HepG2 (cell line): ENCODE measurements at regions not wholly inside any gene's neighbourhood (a gene's known extent, or its start where the extent isn't known, plus 50 kb on each side); places are given as distances from the start of the nearest gene placed in this dataset.

Experiments
- ATAC-seq: fragments of 200-7000 bp; cut with Tn5 transposase; 3 replicates; pipeline ENCODE4 v1.9.1; 2020; ENCODE audit warnings: mild to moderate bottlenecking, moderate library complexity
- BruUV-seq: library from RNA; stranded (reverse); fragments of 400-500 nt; replicated peaks from 2 replicates; lab custom pipeline; 2021; lab: Mats Ljungman, UMichigan
- CTCF ChIA-PET: fragments of 300-600 bp; formaldehyde crosslinking; extraction: SDS; loops from one replicate; lab custom pipeline; 2021; ENCODE audit warnings: low total read pairs, inconsistent platforms, low intra/inter-chr PET ratio; lab: Yijun Ruan, JAX
- POLR2A ChIA-PET: fragments of 350-600 bp; sonication (Branson Sonifier 250); formaldehyde crosslinking; loops from one replicate; lab custom pipeline; 2020; ENCODE audit warnings: antibody characterized with exemption, inconsistent platforms; lab: Yijun Ruan, JAX
- DNase-seq: peaks from one replicate; pipeline ENCODE4 v3.0.0-alpha.2; 2015; ENCODE audit warnings: low spot score
- FAIRE-seq: peaks from 3 replicates; lab custom pipeline; 2011; peaks lifted over from hg19 to GRCh38; lab: Jason Lieb, UNC
- H2AFZ ChIP-seq: one replicate; pipeline ENCODE4 v1.6.1; 2011; ENCODE audit warnings: low read length, inconsistent platforms
- H3K27ac ChIP-seq: fragments of 300-600 bp; 3 replicates; pipeline ENCODE4 v1.8.0; 2011; ENCODE audit warnings: mixed run types, mild to moderate bottlenecking, mixed read lengths, low read length, inconsistent platforms; ENCODE audit not compliant: insufficient read depth; ENCODE audit errors: extremely low read length
- H3K27me3 ChIP-seq, 2 experiments: fragments of 200-600 bp in 1 of 2; 2 replicates in 1 of 2; 3 replicates in 1 of 2; pipeline versions ENCODE4 v1.6.0 to v1.8.0; 2011; ENCODE audit warnings: low read length in 2 of 2, mild to moderate bottlenecking in 2 of 2, moderate library complexity in 2 of 2, inconsistent platforms in 1 of 2; ENCODE audit not compliant: insufficient read depth in 2 of 2, control insufficient read depth in 1 of 2
- H3K36me3 ChIP-seq, 2 experiments: fragments of 200-600 bp in 1 of 2; replicated peaks in 1 of 2; 2 replicates in 1 of 2; 3 replicates in 1 of 2; pipeline versions ENCODE4 v1.5.1 to v1.8.0; 2011; ENCODE audit warnings: low read length in 2 of 2, inconsistent platforms in 1 of 2; ENCODE audit not compliant: insufficient read depth in 2 of 2, control insufficient read depth in 1 of 2
- H3K4me1 ChIP-seq: 2 replicates; pipeline ENCODE4 v1.5.1; 2012; ENCODE audit warnings: low read length, inconsistent platforms; ENCODE audit not compliant: insufficient read depth
- H3K4me2 ChIP-seq: 2 replicates; pipeline ENCODE4 v1.6.0; 2011; ENCODE audit warnings: low read depth, low read length, inconsistent platforms
- H3K4me3 ChIP-seq, 3 experiments: fragments of 200-600 bp in 1 of 3; sonication (generic), shearing (Covaris generic) in 1 of 3; replicated peaks in 1 of 3; 2 replicates each; pipeline ENCODE4 v1.5.1; 2011 to 2016; ENCODE audit warnings: low read length in 3 of 3, inconsistent platforms in 2 of 3, low read depth in 2 of 3, mild to moderate bottlenecking in 2 of 3, control low read depth in 1 of 3, mixed read lengths in 1 of 3; ENCODE audit not compliant: insufficient read depth in 1 of 3
- H3K79me2 ChIP-seq: one replicate; pipeline ENCODE4 v1.6.1; 2011; ENCODE audit warnings: low read length, inconsistent platforms; ENCODE audit not compliant: insufficient read depth
- H3K9ac ChIP-seq: 2 replicates; pipeline ENCODE4 v1.6.0; 2011; ENCODE audit warnings: mild to moderate bottlenecking, low read depth, low read length, inconsistent platforms; ENCODE audit not compliant: insufficient read depth
- H3K9me3 ChIP-seq: 2 replicates; pipeline ENCODE4 v1.5.1; 2012; ENCODE audit warnings: mild to moderate bottlenecking, low read length
- H4K20me1 ChIP-seq: 2 replicates; pipeline ENCODE4 v1.6.0; 2011; ENCODE audit warnings: inconsistent platforms, mild to moderate bottlenecking, low read length, moderate library complexity; ENCODE audit not compliant: insufficient read depth
- CERS6 ChIP-seq: sonication (generic); formaldehyde crosslinking; IDR thresholded peaks from 2 replicates; pipeline ENCODE4 v1.5.0; 2020; ENCODE audit warnings: missing genetic modification reagents
- SNAPC4 ChIP-seq: sonication (generic); formaldehyde crosslinking; IDR thresholded peaks from 2 replicates; pipeline ENCODE4 v1.4.0; 2020; ENCODE audit warnings: mild to moderate bottlenecking, missing genetic modification reagents
- STAT6 ChIP-seq: sonication (generic); formaldehyde crosslinking; IDR thresholded peaks from 2 replicates; pipeline ENCODE4 v1.4.0; 2020; ENCODE audit warnings: missing genetic modification reagents, mild to moderate bottlenecking, borderline replicate concordance
- ZBTB8A ChIP-seq: sonication (generic); formaldehyde crosslinking; IDR thresholded peaks from 2 replicates; pipeline ENCODE4 v1.4.0; 2020; ENCODE audit warnings: mild to moderate bottlenecking, low read depth, missing genetic modification reagents, borderline replicate concordance
- ZNF546 ChIP-seq: sonication (generic); formaldehyde crosslinking; conservative IDR thresholded peaks from 2 replicates; pipeline ENCODE4 v1.8.1; 2023; ENCODE audit warnings: mild to moderate bottlenecking, missing genetic modification reagents
- ZNF670 ChIP-seq: sonication (generic); formaldehyde crosslinking; IDR thresholded peaks from 2 replicates; pipeline ENCODE4 v1.8.0; 2022; ENCODE audit warnings: mild to moderate bottlenecking, missing genetic modification reagents, borderline replicate concordance
- WGBS: methylation state at CpG from one replicate; pipeline ENCODE4 v1.1.6; 2017; ENCODE audit warnings: low lambda C conversion rate; 5-methylcytosine and 5-hydroxymethylcytosine counted together
- in situ Hi-C: cut with HindIII; loops from 2 replicates; pipeline ENCODE4 v1.10.0; 2017; ENCODE audit warnings: low pct_unique_long_range_greater_than_20kb; ENCODE audit not compliant: extremely low pct_ligation_motif_present
- intact Hi-C: fragments of 100-400 bp; cut with micrococcal nuclease; formaldehyde crosslinking; loops from one replicate; pipeline ENCODE4 v1.10.0; 2022; ENCODE audit not compliant: unreplicated experiment
- TF ChIP-seq, protein P1 (sequence below): sonication (generic); formaldehyde crosslinking; IDR thresholded peaks from 2 replicates; pipeline ENCODE4; 2020; ENCODE audit warnings: missing genetic modification reagents, mild to moderate bottlenecking, borderline replicate concordance
- TF ChIP-seq, protein P2 (sequence below): sonication (generic); formaldehyde crosslinking; IDR thresholded peaks from 2 replicates; pipeline ENCODE4 v1.5.0; 2020; ENCODE audit warnings: missing genetic modification reagents

GRCh38 chr14:45619831-45620230 is 366.8 kb upstream of the MIS18BP1 start:
- Histone ChIP-seq H3K9ac (no peak overlapping the region), H3K27me3 (no peaks in the 10 kb centered on the region), H3K79me2 (no peaks in the 10 kb centered on the region), H3K4me1 (no peaks in the 10 kb centered on the region), H3K36me3 (no peaks in the 10 kb centered on the region), H4K20me1 (no peaks in the 10 kb centered on the region), H3K4me3 (no peak overlapping the region), H3K9me3 (peaks cover 5% of the 10 kb centered on the region; the same call in 1 of the 2 replicates), H3K4me2 (no peak overlapping the region), H2AFZ (no peak overlapping the region), H3K27ac (no peak overlapping the region)
- intact Hi-C loops = no loop called here
- ChIA-PET CTCF (no interaction called here), POLR2A (no interaction called here)
- 3% methylated on average over 4 of the region's 4 CpGs for WGBS
- in situ Hi-C loops = no loop called here
- no peak for ATAC-seq
- no peak for FAIRE-seq
- DNase-seq = no peak
- BruUV-seq = no TSS peak
- TF ChIP-seq CERS6 (CRISPR knock-in tag) (no peak), SNAPC4 (CRISPR knock-in tag) (no peak), ZNF546 (no peak), STAT6 (CRISPR knock-in tag) (no peak), ZBTB8A (CRISPR knock-in tag) (no peak), ZNF670 (no peak)
- TF ChIP-seq, protein P1, sequence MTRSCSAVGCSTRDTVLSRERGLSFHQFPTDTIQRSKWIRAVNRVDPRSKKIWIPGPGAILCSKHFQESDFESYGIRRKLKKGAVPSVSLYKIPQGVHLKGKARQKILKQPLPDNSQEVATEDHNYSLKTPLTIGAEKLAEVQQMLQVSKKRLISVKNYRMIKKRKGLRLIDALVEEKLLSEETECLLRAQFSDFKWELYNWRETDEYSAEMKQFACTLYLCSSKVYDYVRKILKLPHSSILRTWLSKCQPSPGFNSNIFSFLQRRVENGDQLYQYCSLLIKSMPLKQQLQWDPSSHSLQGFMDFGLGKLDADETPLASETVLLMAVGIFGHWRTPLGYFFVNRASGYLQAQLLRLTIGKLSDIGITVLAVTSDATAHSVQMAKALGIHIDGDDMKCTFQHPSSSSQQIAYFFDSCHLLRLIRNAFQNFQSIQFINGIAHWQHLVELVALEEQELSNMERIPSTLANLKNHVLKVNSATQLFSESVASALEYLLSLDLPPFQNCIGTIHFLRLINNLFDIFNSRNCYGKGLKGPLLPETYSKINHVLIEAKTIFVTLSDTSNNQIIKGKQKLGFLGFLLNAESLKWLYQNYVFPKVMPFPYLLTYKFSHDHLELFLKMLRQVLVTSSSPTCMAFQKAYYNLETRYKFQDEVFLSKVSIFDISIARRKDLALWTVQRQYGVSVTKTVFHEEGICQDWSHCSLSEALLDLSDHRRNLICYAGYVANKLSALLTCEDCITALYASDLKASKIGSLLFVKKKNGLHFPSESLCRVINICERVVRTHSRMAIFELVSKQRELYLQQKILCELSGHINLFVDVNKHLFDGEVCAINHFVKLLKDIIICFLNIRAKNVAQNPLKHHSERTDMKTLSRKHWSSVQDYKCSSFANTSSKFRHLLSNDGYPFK = no peak
- TF ChIP-seq, protein P2, sequence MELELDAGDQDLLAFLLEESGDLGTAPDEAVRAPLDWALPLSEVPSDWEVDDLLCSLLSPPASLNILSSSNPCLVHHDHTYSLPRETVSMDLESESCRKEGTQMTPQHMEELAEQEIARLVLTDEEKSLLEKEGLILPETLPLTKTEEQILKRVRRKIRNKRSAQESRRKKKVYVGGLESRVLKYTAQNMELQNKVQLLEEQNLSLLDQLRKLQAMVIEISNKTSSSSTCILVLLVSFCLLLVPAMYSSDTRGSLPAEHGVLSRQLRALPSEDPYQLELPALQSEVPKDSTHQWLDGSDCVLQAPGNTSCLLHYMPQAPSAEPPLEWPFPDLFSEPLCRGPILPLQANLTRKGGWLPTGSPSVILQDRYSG (CRISPR knock-in tag) = no peak
